ENCODE measurements at regions not wholly inside any gene's neighbourhood (a gene's known extent, or its start where the extent isn't known, plus 50 kb on each side); places are given as distances from the start of the nearest gene placed in this dataset.
A peak's percentile ranks its signal among the peaks of the same experiment; 100 is the strongest.

GRCh38 chr18:65568866-65569265, 181.9 kb upstream of the CDH7 start:
- no peaks in the 10 kb centered on the region for H3K36me3 ChIP-seq (ENCODE audit: insufficient read depth, low read length)
- H4K20me1 ChIP-seq (ENCODE audit: insufficient read depth, low read length), result no peaks in the 10 kb centered on the region
- CTCF ChIA-PET (ENCODE audit: unreplicated experiment), result no interaction called here
- no peaks in the 10 kb centered on the region for H3K9me2 ChIP-seq (ENCODE audit: insufficient read depth, low read length)
- no peak overlapping the region for H3K27ac ChIP-seq (ENCODE audit: low read depth, low read length, poor library complexity, severe bottlenecking)
- H3K9me3 ChIP-seq (ENCODE audit: low read length), result no peaks in the 10 kb centered on the region
- no peaks in the 10 kb centered on the region for H3K79me2 ChIP-seq (ENCODE audit: insufficient read depth, low read depth, low read length)
- no peak for TF ChIP-seq CTCF (conservative IDR thresholded peaks at IDR 0.05; ENCODE audit: low read length)
- no peak for TF ChIP-seq EZH2phosphoT487 (IDR thresholded peaks at IDR 0.05; ENCODE audit: borderline replicate concordance, low read depth, low read length)
- BruUV-seq (replicated peaks), result no TSS peak
- H3K4me2 ChIP-seq (ENCODE audit: low read length), result no peak overlapping the region
- intact Hi-C loops (cut with micrococcal nuclease; ENCODE audit: unreplicated experiment), result no loop called here
- H3K4me1 ChIP-seq (ENCODE audit: insufficient read depth, low read length, poor library complexity, severe bottlenecking), result no peaks in the 10 kb centered on the region
- no peak overlapping the region for H3K4me3 ChIP-seq (ENCODE audit: low read depth, low read length, poor library complexity, severe bottlenecking)
- no peak overlapping the region for H2AFZ ChIP-seq (ENCODE audit: low read length)
- DNase-seq (ENCODE audit: low spot score), result no peak
- POLR2A ChIA-PET, result no interaction called here

GRCh38 chr18:65567372-65567771, 183.4 kb upstream of the CDH7 start:
- no peak overlapping the region for H2AFZ ChIP-seq (ENCODE audit: low read length)
- no peaks in the 10 kb centered on the region for H3K9me2 ChIP-seq (ENCODE audit: insufficient read depth, low read length)
- H3K4me3 ChIP-seq (ENCODE audit: low read depth, low read length, poor library complexity, severe bottlenecking), result no peak overlapping the region
- H4K20me1 ChIP-seq (ENCODE audit: insufficient read depth, low read length), result no peaks in the 10 kb centered on the region
- TF ChIP-seq CTCF (conservative IDR thresholded peaks at IDR 0.05; ENCODE audit: low read length), result 0 out of 2 replicates have a peak, but pooled peaks have one; percentile 29
- TF ChIP-seq EZH2phosphoT487 (IDR thresholded peaks at IDR 0.05; ENCODE audit: borderline replicate concordance, low read depth, low read length), result no peak
- ChIA-PET CTCF (ENCODE audit: unreplicated experiment) (no interaction called here), POLR2A (no interaction called here)
- H3K4me1 ChIP-seq (ENCODE audit: insufficient read depth, low read length, poor library complexity, severe bottlenecking), result no peaks in the 10 kb centered on the region
- no TSS peak for BruUV-seq (replicated peaks)
- no peaks in the 10 kb centered on the region for H3K9me3 ChIP-seq (ENCODE audit: low read length)
- no peaks in the 10 kb centered on the region for H3K36me3 ChIP-seq (ENCODE audit: insufficient read depth, low read length)
- intact Hi-C loops (cut with micrococcal nuclease; ENCODE audit: unreplicated experiment), result no loop called here
- H3K4me2 ChIP-seq (ENCODE audit: low read length), result no peak overlapping the region
- H3K79me2 ChIP-seq (ENCODE audit: insufficient read depth, low read depth, low read length), result no peaks in the 10 kb centered on the region
- DNase-seq (ENCODE audit: low spot score), result no peak
- H3K27ac ChIP-seq (ENCODE audit: low read depth, low read length, poor library complexity, severe bottlenecking), result no peak overlapping the region

- intact Hi-C loops (cut with micrococcal nuclease; ENCODE audit: unreplicated experiment), result no loop called here
- H3K36me3 ChIP-seq (ENCODE audit: insufficient read depth, low read length), result no peaks in the 10 kb centered on the region
- TF ChIP-seq CTCF (conservative IDR thresholded peaks at IDR 0.05; ENCODE audit: low read length) (no peak), EZH2phosphoT487 (IDR thresholded peaks at IDR 0.05; ENCODE audit: borderline replicate concordance, low read depth, low read length) (no peak)
- no peak overlapping the region for H2AFZ ChIP-seq (ENCODE audit: low read length)
- no TSS peak for BruUV-seq (replicated peaks)
- CTCF ChIA-PET (ENCODE audit: unreplicated experiment), result no interaction called here
- H3K9me2 ChIP-seq (ENCODE audit: insufficient read depth, low read length), result no peaks in the 10 kb centered on the region
- H3K79me2 ChIP-seq (ENCODE audit: insufficient read depth, low read depth, low read length), result no peaks in the 10 kb centered on the region
- no peak overlapping the region for H3K4me2 ChIP-seq (ENCODE audit: low read length)
- H4K20me1 ChIP-seq (ENCODE audit: insufficient read depth, low read length), result no peaks in the 10 kb centered on the region
- DNase-seq (ENCODE audit: low spot score), result no peak
- no peak overlapping the region for H3K27ac ChIP-seq (ENCODE audit: low read depth, low read length, poor library complexity, severe bottlenecking)
- no peak overlapping the region for H3K4me3 ChIP-seq (ENCODE audit: low read depth, low read length, poor library complexity, severe bottlenecking)
- POLR2A ChIA-PET, result interaction anchor here (0.8 kb wide), 1 partner anchor 29 kb away, joined by 3 read pairs; no protein-coding TSS in a partner anchor
- H3K9me3 ChIP-seq (ENCODE audit: low read length), result no peaks in the 10 kb centered on the region
- no peaks in the 10 kb centered on the region for H3K4me1 ChIP-seq (ENCODE audit: insufficient read depth, low read length, poor library complexity, severe bottlenecking)
These were observed 202.5 kb upstream of the CDH7 start for GRCh38 chr18:65548316-65548715.
